Activated CD8-positive, alpha-beta memory T cell treated with anti-CD3 and anti-CD28 coated beads, Interleukin-2, amount 50 U/mL, for 4 hours (primary cell): ENCODE measurements at regions not wholly inside any gene's neighbourhood (a gene's known extent, or its start where the extent isn't known, plus 50 kb on each side); places are given as distances from the start of the nearest gene placed in this dataset.
"Not testable (repeated sequence)": the region's sequence is repeated elsewhere in the genome, so short reads cannot be mapped to it uniquely, and the experiment has no call there.

Source experiments
- DNase-seq: peaks from one replicate; pipeline ENCODE4 v3.0.0-alpha.2; 2020

DNA sequence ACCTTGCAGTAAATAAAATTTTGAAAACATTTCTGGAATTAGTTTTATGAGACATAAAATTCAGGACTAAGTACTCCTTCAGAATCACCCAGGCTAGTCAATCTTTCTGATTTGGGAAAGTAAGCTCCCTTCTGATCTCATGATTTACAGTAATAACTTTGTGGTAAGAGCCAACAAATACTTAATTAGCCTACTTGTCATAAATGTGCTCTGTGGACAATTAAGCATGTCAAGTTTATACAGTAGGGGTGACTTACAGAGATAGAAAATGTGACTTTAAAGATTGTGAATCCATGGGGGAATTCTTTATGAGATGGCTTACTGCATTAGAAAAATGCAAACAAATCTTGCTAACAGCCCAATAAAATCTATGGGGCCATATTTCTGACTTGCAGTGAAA is 616.9 kb upstream of the GHITM start:
- no peak for DNase-seq

DNA sequence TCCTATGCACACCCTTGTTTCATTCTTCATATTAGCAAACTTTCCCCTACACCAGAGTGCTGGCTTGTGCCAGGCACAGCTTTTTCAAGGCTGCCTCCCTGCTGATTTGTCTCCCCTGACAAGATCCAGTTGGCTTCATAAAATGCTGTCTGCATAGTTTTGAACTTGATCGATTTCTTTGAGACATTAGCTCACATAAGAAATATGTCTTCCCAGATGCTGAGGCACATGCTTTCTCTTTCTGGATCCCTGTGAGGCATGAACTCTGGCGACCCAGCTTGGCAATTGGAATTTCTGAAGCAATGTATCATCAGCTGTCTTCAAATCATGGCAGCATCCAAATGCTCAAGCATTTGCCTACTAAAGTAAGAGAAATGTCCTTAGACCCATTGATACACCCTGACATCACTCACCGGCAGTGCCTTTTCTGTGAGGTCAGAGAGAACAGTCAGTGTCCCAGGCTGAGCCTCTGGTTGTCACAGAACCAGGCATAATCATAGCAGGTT is 616.4 kb upstream of the GHITM start:
- DNase-seq = no peak

DNA sequence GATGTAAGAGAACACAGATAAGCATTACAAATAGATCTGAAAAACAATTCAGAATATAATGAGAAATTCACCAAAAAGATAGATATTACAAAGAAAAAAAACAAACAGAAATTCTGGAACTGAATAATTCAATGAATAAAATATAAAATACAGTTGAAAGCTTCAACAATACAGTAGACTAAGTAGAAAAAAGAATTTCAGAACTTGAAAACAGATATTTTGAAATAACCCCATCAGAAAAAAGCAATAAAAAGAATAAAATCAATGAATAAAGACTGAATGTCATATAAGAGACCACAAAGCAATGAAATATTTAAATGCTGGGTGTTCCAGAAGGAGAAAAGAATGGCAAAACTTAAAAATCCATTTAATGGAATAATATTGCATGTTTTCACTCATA is 611.4 kb upstream of the GHITM start:
- DNase-seq = no peak

DNA sequence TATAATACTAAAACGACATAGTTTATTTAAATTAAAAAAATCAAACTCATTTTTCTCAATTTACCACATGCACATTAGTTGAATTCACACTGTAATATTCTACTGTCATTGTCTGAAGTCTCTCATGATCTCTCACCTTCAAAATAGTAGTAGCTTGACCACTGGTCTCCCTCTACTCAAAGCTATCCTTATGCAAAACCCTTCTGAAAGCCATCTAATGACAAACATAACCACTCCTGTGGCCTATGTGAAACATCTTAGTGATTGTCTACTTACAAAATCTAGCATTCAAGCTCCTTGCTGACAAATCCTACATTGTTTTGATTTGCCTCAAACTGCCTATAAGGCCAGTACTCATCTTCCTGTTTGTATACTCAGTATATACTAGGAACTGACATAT is 606.0 kb upstream of the GHITM start:
- DNase-seq = no peak

DNA sequence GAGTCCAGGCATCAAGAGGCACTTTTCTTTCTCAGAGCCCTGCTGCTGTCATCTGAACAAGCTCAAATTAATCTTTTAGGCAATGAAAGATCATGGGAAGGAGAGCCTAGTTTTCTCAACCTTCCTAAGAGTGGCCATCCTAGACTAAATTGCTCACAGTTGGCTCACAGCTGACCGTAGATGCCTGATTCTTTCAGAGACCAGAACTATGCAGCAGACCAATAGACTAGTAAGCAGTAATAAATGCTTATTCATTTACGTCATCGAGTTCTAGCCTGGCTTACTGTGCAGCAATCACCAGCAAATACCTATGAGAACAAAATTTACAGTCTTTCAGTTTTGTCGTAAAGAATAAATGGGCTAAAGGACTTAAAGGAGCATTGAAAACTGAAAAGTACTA is 602.9 kb upstream of the GHITM start:
- no peak for DNase-seq

DNA sequence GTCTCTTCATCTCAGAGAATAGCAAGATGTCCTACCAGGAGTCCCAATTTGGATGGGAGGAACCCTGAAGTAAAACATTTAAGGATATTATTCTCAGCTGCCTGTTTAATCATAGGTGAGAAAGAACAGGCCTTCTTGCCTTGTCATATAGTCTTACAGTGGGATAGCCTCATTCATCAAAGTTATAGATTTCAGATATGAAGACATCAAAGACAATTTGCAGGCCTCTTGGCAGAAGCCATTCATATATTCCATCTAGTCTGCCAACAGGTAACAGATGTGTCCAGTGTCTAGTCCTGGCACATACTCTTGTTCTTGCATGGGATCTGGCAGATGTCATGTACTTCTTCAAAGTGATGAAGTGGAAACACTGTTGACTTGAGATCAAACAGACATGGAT is 601.3 kb upstream of the GHITM start:
- no peak for DNase-seq

DNA sequence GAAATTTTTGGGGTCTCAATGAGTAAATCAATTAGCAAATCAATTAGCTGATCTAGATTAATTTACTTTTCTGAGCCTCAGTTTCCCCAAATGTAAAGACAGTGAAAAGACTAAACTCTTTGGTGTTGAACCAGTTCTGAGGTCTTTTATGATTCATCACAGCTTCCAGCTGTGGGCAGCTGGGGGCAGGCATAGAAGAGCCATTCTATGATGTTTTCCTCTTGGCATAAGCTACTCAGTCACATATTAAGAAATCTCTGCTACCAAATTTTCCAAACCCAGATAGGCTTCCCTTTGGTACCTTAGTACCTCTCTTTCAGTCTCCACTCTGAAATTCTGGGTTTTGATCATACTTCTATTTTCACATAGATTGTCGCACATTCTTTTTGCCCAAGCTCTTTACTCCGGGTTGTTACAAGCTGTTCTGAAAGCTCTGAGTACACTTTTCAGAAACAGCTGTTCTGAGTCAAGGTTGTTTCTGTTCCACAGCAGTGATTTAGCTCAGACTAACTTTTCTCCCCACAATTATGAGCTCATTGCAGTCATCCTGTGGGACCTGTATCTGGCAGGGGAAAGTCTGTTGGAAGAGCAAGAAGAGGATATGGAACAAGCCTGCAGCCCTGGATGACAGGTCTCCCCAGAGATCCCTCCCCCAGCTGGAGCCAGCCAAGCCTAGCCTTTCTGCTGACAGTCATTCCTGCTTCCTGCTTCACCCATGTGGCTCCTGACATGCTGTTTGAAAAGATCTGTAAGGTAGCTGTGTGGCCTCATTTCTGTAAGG is 599.6 kb upstream of the GHITM start:
- DNase-seq = no peak

DNA sequence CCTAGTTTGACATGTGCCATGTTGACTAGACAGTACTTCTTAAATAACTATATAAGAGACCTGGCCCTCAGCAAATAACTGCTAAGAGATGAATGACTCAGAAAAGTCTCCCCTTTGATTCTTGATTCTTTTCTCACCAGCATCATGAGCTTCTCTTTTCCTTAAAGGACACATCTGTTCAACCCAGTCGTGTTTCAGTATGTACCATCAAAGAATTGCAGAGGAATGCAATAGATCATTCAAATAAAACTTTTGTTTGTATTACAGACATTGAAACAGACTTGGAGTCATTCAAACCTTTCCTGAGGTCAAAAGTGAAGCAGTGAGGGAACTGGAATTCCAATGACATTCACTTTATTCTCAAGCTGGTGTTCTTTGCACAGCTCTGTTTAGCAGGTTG is 598.3 kb upstream of the GHITM start:
- DNase-seq = no peak

DNA sequence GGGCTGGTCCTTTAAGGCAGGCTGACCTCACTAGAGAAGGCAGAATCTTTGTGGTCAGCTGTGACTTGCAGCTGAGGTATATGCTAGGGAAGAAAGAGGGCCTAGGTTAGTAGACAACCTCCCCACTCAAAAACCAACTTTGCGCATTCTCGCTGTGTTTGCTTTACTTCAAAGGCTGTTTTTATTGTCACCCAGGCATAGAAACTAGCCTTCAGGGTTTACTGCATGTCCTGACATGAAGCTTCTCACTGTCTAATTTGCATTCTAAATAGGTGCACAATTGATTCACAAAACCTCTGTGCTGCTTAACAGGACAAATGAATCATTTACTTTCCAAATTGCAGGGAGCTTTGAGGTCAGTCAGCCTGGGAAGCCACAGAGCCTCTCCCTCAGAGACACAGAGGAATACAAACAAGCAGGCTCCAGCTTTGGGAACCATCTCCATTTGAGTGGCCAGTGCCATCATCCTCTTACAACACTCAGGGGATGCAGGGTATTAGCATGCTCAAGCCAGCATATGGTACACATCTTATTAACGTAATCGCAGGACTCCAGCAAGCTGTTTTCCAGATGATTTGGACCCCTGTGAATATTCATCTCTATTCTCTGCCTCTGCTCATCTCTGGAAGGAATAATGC is 596.4 kb upstream of the GHITM start:
- DNase-seq = no peak

DNA sequence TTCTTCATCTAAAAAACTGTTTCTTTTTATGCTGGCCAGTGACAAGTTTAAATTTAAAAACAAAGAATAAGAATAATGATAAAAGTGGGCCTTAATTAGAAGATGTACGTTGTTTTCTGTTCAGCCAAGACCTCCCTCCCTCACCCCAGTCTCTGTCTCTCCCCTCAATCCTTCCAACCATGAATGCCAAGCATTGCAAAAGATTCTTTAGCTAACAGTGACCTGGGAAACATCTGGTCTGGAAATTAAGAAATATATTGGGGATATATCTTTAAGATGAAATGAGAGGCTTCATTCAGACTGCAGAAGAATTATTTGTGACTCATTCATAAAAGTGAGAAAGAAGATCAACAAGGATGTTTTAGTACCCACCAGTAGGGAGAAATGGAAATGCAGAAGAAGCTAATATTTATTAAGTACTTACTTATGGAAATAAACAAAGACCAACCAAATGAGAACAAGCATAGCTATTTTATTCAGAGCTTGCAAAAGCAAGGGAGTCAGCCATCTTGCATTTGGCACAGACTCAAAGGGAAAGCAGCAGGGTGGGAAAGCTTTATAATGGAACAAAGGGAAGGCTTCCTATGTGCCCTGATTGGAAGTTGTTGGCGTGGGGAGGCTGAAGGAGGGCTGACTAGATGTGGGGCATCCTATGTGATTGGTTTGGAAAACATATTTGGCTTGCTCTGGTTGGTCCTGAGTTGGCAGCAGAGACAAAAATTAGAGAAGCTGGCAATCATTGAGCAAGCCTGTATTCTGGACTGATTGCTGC is 595.4 kb upstream of the GHITM start:
- DNase-seq = no peak

DNA sequence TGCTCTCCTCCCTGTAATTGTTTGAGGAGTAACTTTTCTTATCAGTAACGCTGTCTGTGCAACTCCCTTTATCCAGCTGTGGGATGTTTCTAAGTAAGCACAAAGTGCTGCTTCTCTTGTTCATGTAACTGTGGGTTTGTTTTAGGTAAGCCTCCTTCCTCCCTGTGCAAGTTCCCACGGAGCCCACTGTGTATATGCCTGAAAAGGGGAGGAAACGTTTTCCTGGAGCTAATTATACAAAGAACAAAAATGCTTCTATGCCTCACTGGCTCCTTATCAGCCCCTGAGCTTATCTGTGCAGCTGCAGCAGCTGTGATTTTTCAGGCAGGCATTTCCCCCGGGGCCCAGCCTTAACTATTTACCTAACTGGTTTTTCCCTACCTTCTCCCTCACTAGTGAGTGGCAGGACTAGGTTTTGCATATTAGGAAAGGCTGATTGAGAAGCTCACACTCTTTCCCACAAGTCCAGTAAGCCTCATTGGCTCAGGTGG is 593.4 kb upstream of the GHITM start:
- DNase-seq = no peak

DNA sequence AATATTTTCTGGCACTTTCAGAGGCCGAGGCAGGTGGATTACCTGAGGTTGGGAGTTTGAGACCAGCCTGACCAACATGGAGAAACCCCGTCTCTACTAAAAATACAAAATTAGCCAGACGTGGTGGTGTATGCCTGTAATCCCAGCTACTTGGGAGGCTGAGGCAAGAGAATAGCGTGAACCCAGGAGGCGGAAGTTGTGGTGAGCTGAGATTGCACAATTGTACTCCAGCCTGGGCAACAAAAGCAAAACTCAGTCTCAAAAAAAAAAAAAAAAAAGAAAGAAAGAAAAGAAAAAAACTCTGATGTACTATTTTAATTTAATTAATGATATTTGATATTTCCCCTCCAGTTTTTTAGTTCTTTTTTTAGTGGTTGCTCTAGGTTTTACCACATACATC is 588.1 kb upstream of the GHITM start:
- not testable (repeated sequence) for DNase-seq

DNA sequence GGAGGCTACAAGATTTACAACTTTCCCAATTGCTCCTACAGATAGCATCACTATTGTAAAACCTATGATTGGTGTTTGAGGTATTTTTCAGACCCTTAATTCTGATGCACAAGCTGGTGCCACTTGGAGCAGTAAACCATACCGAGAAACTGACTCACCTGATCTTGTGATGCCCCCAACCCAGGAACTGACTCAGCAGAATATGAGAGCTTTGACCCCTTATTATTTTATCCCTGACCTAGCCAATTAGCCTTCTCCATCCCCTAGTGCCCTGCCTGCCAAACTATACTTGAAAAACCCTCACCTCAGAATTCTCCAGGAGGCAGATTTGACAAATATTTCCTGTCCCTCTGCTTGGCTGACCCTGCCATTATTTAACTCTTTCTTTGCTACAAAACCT is 585.9 kb upstream of the GHITM start:
- no peak for DNase-seq

DNA sequence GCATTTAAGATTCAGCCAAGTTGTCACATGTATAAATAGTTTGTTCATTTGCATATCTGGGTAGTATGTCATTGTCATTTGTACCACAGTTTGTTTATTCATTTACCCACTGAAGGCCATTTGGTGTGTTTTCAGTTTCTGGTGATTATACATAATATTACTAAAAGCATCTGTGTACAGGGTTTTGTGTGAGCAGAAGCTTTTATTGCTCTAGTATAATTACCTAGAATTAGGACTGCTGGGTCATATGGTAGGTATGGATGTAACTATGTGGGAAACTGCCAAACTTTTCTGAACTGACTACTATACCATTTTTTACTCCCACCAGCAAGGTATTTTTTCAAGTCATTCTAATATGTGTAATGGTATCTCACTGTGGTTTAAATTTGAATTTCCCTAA is 584.0 kb upstream of the GHITM start:
- no peak for DNase-seq

DNA sequence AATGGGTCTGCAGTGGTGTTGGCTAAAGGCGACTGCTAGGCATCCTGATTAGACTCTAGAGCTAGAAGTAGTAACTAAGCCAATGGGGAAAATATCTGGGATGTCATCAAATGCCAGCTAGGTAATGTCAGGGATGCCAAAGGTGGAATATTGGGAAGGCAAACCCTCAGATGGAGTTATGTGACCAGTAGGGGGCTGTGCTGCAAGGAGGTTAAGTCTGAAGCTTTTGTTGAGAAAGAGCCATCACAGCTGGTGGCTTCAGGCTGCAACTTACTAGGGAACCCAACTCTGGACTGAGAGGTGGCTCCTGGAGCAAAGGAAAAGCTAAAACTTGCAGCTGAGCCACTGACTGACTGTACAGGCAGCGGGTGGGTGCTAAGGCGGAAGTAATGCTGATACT is 576.9 kb upstream of the GHITM start:
- no peak for DNase-seq

DNA sequence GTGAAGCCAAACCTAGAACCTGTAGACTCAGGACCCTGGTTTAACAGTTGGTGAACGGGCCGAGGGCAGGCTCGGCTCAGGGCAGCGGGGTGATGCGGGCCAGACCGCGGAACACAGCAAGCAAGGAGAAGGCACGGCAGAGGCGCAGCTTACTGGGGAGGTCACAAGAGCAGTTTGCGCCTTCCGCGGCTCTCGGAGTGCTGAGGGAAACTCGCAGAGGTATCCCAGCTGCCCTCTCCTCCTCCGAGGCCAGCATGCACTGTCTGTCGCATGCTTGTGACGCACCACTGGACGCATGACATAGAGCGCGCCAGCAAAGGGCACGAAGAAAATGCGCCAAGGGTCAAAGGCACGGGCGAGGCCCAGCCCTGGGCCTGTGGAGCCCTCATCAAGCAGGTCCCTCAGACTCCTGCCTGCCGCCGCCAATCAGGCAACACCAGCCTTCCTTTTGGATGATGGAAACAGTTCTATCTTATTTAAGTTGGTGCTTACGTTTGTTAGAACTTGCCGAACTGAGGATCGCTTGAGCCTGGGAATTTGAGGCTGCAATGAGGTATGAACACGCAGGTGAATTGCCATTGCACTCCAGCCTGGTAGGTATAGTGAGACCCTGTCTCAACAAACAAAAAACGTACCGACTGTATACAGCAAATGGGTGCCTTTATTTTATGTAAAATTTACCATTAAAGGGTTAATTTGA is 574.3 kb upstream of the GHITM start:
- DNase-seq = no peak

DNA sequence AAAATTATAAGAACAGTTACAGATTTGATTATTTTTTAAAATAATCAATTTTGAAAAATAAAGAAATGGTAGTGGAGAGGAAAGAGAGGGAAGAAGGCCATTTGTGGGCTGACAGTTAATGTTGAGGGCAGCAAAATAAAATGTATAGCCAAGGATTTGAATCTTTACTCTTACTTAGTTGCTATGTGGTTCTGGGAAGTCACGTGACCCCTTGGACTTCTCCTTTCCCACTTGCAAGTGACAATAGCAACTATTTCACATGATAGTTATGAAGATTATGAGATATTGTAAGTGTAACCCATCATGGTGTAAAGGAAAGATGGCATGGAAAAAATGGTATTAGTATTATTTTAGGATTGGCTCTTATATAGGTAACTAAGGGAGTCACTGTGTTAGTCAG is 567.3 kb upstream of the GHITM start:
- no peak for DNase-seq

DNA sequence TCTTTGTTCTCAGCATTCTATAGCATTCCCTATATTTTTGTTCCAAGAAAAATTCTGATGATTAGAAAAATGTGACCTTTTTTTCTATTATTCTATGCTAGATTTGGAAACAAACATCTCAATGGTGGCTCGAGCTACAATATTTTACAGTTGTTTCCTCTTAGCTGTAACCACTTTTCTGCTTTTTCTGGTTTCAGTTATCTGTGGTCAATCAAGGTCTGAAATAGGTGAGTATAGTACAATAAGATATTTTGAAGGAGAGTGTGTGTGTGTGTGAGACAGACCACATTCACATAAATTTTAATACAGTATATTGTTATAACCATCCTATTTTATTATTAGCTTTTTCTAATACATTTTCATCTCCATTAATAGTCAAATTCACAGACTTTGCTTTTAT is 564.5 kb upstream of the GHITM start:
- DNase-seq = no peak

DNA sequence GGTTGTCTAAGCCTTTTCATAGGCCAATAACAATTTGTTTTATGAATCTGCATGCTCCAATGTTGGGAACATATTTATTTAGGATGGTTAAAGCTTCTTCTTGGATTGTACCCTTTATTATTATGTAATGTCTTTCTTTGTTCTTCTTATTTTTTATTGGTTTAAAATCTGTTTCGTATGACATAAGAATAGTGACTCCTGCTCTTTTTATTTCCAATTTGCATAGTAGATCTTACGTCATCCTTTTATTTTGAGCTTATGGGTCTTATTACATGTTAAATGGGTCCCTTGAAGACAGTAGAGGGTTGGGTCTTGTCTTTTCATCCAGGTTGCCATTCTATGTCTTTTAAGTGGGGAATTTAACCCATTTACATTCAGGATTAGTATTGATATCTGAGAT is 561.9 kb upstream of the GHITM start:
- DNase-seq = no peak

DNA sequence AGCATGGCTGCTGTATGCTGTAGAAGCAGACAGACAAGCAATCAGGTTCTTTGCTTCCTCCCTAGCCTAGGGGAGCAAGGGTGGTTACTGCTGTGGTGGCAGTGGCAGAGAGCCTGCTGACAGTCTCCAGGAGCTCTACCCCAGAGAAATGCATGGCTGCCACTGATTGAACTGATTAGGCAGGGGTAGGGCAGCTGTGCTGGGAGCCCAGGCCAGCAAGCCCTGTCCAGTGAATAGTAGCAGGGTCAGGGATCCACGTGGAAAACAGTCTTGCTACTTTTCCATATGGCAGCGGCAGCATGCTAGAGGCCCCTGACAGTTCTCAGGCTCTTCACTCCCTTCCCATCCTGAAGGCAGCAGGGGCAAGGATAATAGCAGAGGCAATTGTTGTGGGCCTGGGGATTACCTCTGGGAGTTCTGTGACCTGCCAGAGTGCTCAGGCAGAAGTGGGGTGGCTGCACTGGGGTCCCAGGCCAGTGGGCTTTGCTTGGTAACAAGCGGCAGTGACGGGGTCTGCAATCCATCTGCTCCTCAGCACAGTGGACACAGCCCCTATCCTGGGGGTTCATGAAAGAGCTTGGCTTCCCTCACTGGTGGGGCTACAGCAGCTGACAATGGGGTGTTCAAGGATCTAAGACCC is 558.8 kb upstream of the GHITM start:
- DNase-seq = no peak

DNA sequence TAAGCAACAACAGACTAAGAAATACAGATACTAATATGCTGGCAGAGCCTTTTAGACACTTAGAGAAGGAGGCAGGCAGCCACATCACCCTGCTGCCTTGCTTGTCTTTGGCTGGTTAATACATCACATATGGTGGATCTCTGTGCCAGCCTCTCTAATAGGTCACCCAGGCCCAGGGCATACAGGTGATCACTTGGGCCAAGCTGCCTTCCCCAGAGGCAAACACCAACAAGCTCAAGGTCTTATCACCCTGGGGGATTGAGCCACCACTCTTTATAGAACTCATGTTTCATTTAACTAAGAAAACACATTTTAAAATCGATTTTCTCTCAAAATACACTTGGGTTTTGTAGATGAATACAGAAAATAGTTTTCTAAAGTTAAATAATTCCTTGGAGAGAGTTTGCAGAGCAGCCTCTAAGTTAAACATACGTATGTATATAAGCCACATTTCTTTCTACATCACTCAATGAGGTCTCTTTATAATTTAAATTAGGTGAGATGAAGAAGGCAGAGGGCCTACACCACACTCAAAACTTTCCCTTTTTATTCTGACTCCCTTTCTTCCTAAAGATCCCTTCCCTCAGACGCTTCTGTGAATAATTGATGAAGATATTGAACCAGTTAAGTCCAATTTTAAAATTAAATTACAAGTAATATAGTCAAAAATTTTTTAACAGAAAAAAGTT is 556.8 kb upstream of the GHITM start:
- DNase-seq = no peak

DNA sequence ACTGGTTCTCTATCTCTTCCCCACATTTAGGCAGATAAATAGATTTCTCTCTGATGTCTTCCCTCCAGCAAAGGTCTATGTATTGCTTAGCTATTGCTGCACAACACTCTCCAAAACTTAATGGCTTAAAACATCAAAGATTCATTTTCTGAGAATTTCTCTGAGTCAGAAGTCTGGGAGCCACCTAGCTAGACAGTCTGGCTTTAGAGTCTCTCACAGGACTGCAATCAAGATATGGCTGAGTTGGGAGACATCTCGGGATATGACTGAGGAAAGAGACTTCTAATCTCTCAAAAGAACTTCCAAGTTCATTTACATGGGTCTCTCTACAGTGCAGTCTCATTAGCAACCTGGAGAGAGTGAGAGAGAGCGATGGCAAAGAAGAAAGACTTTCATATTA is 553.6 kb upstream of the GHITM start:
- DNase-seq = no peak
